Parathyroid adenoma (tissue), 2 donors: ENCODE measurements at regions not wholly inside any gene's neighbourhood (a gene's known extent, or its start where the extent isn't known, plus 50 kb on each side); places are given as distances from the start of the nearest gene placed in this dataset.

ENCODE experiments used
- H2AFZ ChIP-seq: fragments of 300-600 bp; sonication (generic); one replicate; pipeline ENCODE4 v1.7.0; 2017; ENCODE audit warnings: antibody characterized with exemption, mild to moderate bottlenecking
- H3K27ac ChIP-seq: fragments of 300-600 bp; sonication (generic); one replicate; pipeline ENCODE4 v1.7.0; 2017
- H3K27me3 ChIP-seq: fragments of 300-600 bp; sonication (generic); one replicate; pipeline ENCODE4 v1.7.0; 2017; ENCODE audit warnings: low read length; ENCODE audit not compliant: control insufficient read depth, insufficient read depth
- H3K36me3 ChIP-seq: fragments of 300-600 bp; sonication (generic); one replicate; pipeline ENCODE4 v1.7.0; 2017; ENCODE audit warnings: low read length; ENCODE audit not compliant: control insufficient read depth, insufficient read depth
- H3K4me1 ChIP-seq: fragments of 300-600 bp; sonication (generic); one replicate; pipeline ENCODE4 v1.7.0; 2017; ENCODE audit warnings: control low read depth
- H3K4me2 ChIP-seq: fragments of 300-600 bp; sonication (generic); one replicate; pipeline ENCODE4 v1.7.0; 2017; ENCODE audit warnings: low read length
- H3K4me3 ChIP-seq: fragments of 300-600 bp; sonication (generic); one replicate; pipeline ENCODE4 v1.7.0; 2017; ENCODE audit warnings: low read depth, low read length
- H3K79me2 ChIP-seq: fragments of 300-600 bp; sonication (generic); one replicate; pipeline ENCODE4 v1.7.0; 2017; ENCODE audit warnings: control low read depth
- H3K9ac ChIP-seq: fragments of 300-600 bp; sonication (generic); one replicate; pipeline ENCODE4 v1.7.0; 2017; ENCODE audit warnings: mild to moderate bottlenecking
- H3K9me3 ChIP-seq: fragments of 300-600 bp; sonication (generic); one replicate; pipeline ENCODE4 v1.7.0; 2017; ENCODE audit warnings: low read length; ENCODE audit not compliant: control insufficient read depth
- CTCF ChIP-seq: fragments of 300-600 bp; sonication (generic); IDR thresholded peaks from one replicate; pipeline ENCODE4 v1.7.0; 2017; ENCODE audit warnings: antibody characterized with exemption, mild to moderate bottlenecking
- donor health status: primary hyperparathyroidism.

GRCh38 chr5:107068782-107069181, 602.0 kb downstream of the EFNA5 start:
- H3K9me3 ChIP-seq = no peaks in the 10 kb centered on the region
- no peak overlapping the region for H3K4me3 ChIP-seq
- no peak overlapping the region for H3K27ac ChIP-seq
- no peak overlapping the region for H3K9ac ChIP-seq
- H3K4me1 ChIP-seq = no peaks in the 10 kb centered on the region
- H3K27me3 ChIP-seq = no peaks in the 10 kb centered on the region
- H3K36me3 ChIP-seq = no peaks in the 10 kb centered on the region
- H2AFZ ChIP-seq = no peak overlapping the region
- H3K79me2 ChIP-seq = no peaks in the 10 kb centered on the region
- H3K4me2 ChIP-seq = no peak overlapping the region
- TF ChIP-seq CTCF = no peak

- no peaks in the 10 kb centered on the region for H3K4me1 ChIP-seq
- no peak overlapping the region for H2AFZ ChIP-seq
- no peak overlapping the region for H3K9ac ChIP-seq
- H3K9me3 ChIP-seq = no peaks in the 10 kb centered on the region
- no peaks in the 10 kb centered on the region for H3K79me2 ChIP-seq
- no peaks in the 10 kb centered on the region for H3K36me3 ChIP-seq
- H3K4me3 ChIP-seq = no peak overlapping the region
- TF ChIP-seq CTCF = no peak
- H3K4me2 ChIP-seq = no peak overlapping the region
- no peak overlapping the region for H3K27ac ChIP-seq
- no peaks in the 10 kb centered on the region for H3K27me3 ChIP-seq
Observed at GRCh38 chr5:107067395-107067794, 603.3 kb downstream of the EFNA5 start.

- Histone ChIP-seq H3K27me3 (no peaks in the 10 kb centered on the region), H2AFZ (no peak overlapping the region)
- no peak for TF ChIP-seq CTCF
Observed at GRCh38 chr5:107063511-107063910, 607.2 kb downstream of the EFNA5 start.

GRCh38 chr5:107058803-107059202, 611.9 kb downstream of the EFNA5 start:
- Histone ChIP-seq H3K27me3 (no peaks in the 10 kb centered on the region), H3K36me3 (no peaks in the 10 kb centered on the region), H3K79me2 (no peaks in the 10 kb centered on the region), H3K27ac (no peak overlapping the region), H2AFZ (no peak overlapping the region), H3K9me3 (no peaks in the 10 kb centered on the region), H3K9ac (no peak overlapping the region), H3K4me1 (no peaks in the 10 kb centered on the region), H3K4me2 (no peak overlapping the region), H3K4me3 (no peak overlapping the region)
- no peak for TF ChIP-seq CTCF

More at GRCh38 chr5:107063511-107063910, 607.2 kb downstream of the EFNA5 start:
- no peaks in the 10 kb centered on the region for H3K79me2 ChIP-seq
- no peaks in the 10 kb centered on the region for H3K4me1 ChIP-seq
- no peaks in the 10 kb centered on the region for H3K36me3 ChIP-seq
- no peak overlapping the region for H3K27ac ChIP-seq
- no peak overlapping the region for H3K4me3 ChIP-seq
- no peaks in the 10 kb centered on the region for H3K9me3 ChIP-seq
- H3K4me2 ChIP-seq = no peak overlapping the region
- H3K9ac ChIP-seq = no peak overlapping the region

- Histone ChIP-seq H3K9ac (no peak overlapping the region), H2AFZ (no peak overlapping the region), H3K27ac (no peak overlapping the region), H3K27me3 (no peaks in the 10 kb centered on the region), H3K4me2 (no peak overlapping the region), H3K9me3 (no peaks in the 10 kb centered on the region), H3K36me3 (no peaks in the 10 kb centered on the region), H3K4me3 (no peak overlapping the region), H3K79me2 (no peaks in the 10 kb centered on the region), H3K4me1 (no peaks in the 10 kb centered on the region)
- TF ChIP-seq CTCF = no peak
Observed at GRCh38 chr5:107058235-107058634, 612.5 kb downstream of the EFNA5 start.
